A673 (cell line): ENCODE measurements at regions not wholly inside any gene's neighbourhood (a gene's known extent, or its start where the extent isn't known, plus 50 kb on each side); places are given as distances from the start of the nearest gene placed in this dataset.
"Not testable (repeated sequence)": the region's sequence is repeated elsewhere in the genome, so short reads cannot be mapped to it uniquely, and the experiment has no call there.

Experiments
- BruUV-seq: library from RNA; stranded (reverse); fragments of 400-500 nt; replicated peaks from 2 replicates; lab custom pipeline; 2021; lab: Mats Ljungman, UMichigan
- CTCF ChIA-PET: fragments of 300-600 bp; sonication (Branson Sonifier 250); formaldehyde crosslinking; loops from one replicate; lab custom pipeline; 2022; ENCODE audit warnings: antibody characterized with exemption; lab: Charles Lee
- POLR2A ChIA-PET: fragments of 300-600 bp; sonication (Branson Sonifier 250); formaldehyde crosslinking; loops from one replicate; lab custom pipeline; 2022; ENCODE audit warnings: antibody characterized with exemption; ENCODE audit not compliant: low non-redundant PET; lab: Charles Lee
- DNase-seq: peaks from one replicate; pipeline ENCODE4 v3.0.0-alpha.2; 2015; ENCODE audit warnings: low spot score
- H3K27ac ChIP-seq: fragments of 200-600 bp; sonication (generic); 2 replicates; pipeline ENCODE4 v1.5.1; 2016; ENCODE audit warnings: mixed run types, low read depth, mild to moderate bottlenecking, mixed read lengths, antibody characterized with exemption, low read length; ENCODE audit not compliant: poor library complexity, severe bottlenecking
- H3K27me3 ChIP-seq: fragments of 200-600 bp; sonication (generic); replicated peaks from 2 replicates; pipeline ENCODE4 v1.6.1; 2017; ENCODE audit warnings: mixed run types, low read depth, mild to moderate bottlenecking, mixed read lengths, antibody characterized with exemption, low read length; ENCODE audit not compliant: insufficient read depth, poor library complexity
- H3K36me3 ChIP-seq: fragments of 200-600 bp; sonication (generic); 2 replicates; pipeline ENCODE4 v1.6.1; 2016; ENCODE audit warnings: mixed run types, mild to moderate bottlenecking, mixed read lengths, antibody characterized with exemption, low read length; ENCODE audit not compliant: insufficient read depth, poor library complexity, severe bottlenecking
- H3K4me1 ChIP-seq: fragments of 200-600 bp; sonication (generic); 2 replicates; pipeline ENCODE4 v1.6.1; 2017; ENCODE audit warnings: mixed run types, mild to moderate bottlenecking, mixed read lengths, antibody characterized with exemption, low read length; ENCODE audit not compliant: insufficient read depth, poor library complexity, severe bottlenecking
- H3K4me3 ChIP-seq: fragments of 200-600 bp; sonication (generic); 2 replicates; pipeline ENCODE4 v1.5.1; 2016; ENCODE audit warnings: low read depth, mixed run types, mild to moderate bottlenecking, mixed read lengths, low read length; ENCODE audit not compliant: poor library complexity, severe bottlenecking
- H3K9me3 ChIP-seq: fragments of 200-600 bp; sonication (generic); 2 replicates; pipeline ENCODE4 v1.6.1; 2016; ENCODE audit warnings: mixed run types, low read depth, mild to moderate bottlenecking, mixed read lengths, antibody characterized with exemption, low read length; ENCODE audit not compliant: poor library complexity, severe bottlenecking
- EZH2 ChIP-seq: fragments of 200-600 bp; sonication (generic); IDR thresholded peaks from 2 replicates; pipeline ENCODE4 v1.6.1; 2017; ENCODE audit warnings: borderline replicate concordance, low read depth, mild to moderate bottlenecking, mixed read lengths, antibody characterized with exemption, low read length; ENCODE audit not compliant: poor library complexity, severe bottlenecking
- intact Hi-C: fragments of 100-400 bp; cut with micrococcal nuclease; formaldehyde crosslinking; loops from one replicate; pipeline ENCODE4 v1.10.0; 2022; ENCODE audit not compliant: unreplicated experiment
- TF ChIP-seq, protein P1 (sequence below): fragments of 300-800, 200-600 bp; sonication (generic); conservative IDR thresholded peaks from 2 replicates; pipeline ENCODE4 v1.5.1; 2017; ENCODE audit warnings: low read depth, mild to moderate bottlenecking, antibody characterized with exemption, low read length, moderate library complexity, mixed read lengths

DNA sequence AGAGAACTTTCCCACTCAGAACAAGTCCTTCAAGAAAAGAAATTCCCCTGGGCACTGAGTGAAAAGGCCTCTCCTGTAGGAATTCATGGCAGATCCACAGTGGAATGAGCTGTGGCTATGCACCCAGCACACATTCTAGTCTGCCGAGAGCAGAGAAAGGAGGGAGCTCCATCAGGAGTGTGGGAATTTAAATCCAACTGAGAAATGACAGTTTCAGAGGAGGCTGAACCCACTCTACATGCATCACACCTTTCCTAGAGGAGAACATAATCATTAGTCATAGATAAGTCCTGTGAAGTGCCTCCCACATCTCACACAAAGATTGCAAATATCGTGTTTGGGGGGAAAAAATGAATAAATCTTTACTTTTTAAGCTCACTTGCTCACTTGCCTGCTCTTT lies 530.2 kb upstream of the HTR1E start:
- POLR2A ChIA-PET: no interaction called here
- DNase-seq: no peak
- H3K4me1 ChIP-seq: no peaks in the 10 kb centered on the region
- H3K9me3 ChIP-seq: no peaks in the 10 kb centered on the region
- no peak overlapping the region for H3K27ac ChIP-seq
- intact Hi-C loops: no loop called here
- no peaks in the 10 kb centered on the region for H3K27me3 ChIP-seq
- TF ChIP-seq EZH2: no peak
- TF ChIP-seq, protein P1, sequence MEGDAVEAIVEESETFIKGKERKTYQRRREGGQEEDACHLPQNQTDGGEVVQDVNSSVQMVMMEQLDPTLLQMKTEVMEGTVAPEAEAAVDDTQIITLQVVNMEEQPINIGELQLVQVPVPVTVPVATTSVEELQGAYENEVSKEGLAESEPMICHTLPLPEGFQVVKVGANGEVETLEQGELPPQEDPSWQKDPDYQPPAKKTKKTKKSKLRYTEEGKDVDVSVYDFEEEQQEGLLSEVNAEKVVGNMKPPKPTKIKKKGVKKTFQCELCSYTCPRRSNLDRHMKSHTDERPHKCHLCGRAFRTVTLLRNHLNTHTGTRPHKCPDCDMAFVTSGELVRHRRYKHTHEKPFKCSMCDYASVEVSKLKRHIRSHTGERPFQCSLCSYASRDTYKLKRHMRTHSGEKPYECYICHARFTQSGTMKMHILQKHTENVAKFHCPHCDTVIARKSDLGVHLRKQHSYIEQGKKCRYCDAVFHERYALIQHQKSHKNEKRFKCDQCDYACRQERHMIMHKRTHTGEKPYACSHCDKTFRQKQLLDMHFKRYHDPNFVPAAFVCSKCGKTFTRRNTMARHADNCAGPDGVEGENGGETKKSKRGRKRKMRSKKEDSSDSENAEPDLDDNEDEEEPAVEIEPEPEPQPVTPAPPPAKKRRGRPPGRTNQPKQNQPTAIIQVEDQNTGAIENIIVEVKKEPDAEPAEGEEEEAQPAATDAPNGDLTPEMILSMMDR: no peak
- no TSS peak for BruUV-seq
- no peaks in the 10 kb centered on the region for H3K36me3 ChIP-seq
- no peak overlapping the region for H3K4me3 ChIP-seq
- CTCF ChIA-PET: no interaction called here

DNA sequence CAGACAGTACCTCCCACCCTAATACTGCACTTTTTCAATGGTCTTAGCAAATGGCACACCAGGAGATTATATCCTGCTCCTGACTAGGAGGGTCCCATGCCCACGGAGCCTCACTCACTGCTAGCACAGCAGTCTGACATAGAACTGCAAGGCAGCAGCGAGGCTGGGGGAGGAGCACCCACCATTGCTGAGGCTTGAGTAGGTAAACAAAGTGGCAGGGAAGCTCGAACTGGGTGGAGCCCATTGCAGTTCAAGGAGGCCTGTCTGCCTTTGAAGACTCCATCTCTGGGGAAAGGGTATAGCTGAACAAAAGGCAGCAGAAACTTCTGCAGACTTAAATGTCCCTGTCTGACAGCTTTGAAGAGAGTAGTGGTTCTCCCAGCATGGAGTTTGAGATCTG lies 544.5 kb upstream of the HTR1E start:
- H3K27me3 ChIP-seq, H3K36me3 ChIP-seq, H3K27ac ChIP-seq, BruUV-seq, H3K4me3 ChIP-seq, DNase-seq, CTCF ChIA-PET, intact Hi-C loops, H3K4me1 ChIP-seq, H3K9me3 ChIP-seq, POLR2A ChIA-PET: not testable (repeated sequence)

DNA sequence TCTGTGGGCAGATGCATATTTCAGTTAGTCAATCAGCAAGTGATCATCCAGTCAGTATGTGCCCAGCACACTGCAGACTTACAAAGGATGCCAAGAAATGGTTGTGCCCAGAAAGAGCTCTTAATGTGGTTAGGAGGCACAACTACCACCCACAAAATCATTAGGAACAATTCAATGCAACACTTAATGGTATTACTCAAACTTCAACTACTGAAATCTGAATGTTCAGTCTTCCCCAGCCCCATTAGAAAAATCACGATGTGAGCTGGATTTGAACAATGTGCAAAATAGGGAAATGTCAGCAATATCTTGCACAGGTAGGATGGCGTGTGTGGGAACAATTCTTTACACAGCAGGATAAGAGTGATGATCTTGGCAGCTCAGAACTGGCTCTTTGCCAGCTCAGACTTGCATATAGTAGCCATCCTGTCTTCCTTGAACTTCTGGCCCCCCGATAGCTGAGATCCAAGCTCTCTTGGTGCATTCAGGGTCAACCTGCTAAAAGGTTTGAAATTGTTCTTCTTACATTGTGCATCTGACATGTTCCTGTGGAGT lies 556.7 kb upstream of the HTR1E start:
- Histone ChIP-seq H3K36me3 (no peaks in the 10 kb centered on the region), H3K27ac (no peak overlapping the region), H3K4me3 (no peak overlapping the region), H3K27me3 (no peaks in the 10 kb centered on the region), H3K4me1 (no peaks in the 10 kb centered on the region), H3K9me3 (no peaks in the 10 kb centered on the region)
- no peak for DNase-seq
- ChIA-PET POLR2A (no interaction called here), CTCF (no interaction called here)
- intact Hi-C loops: no loop called here
- TF ChIP-seq EZH2: no peak
- TF ChIP-seq, protein P1: no peak
- BruUV-seq: no TSS peak

DNA sequence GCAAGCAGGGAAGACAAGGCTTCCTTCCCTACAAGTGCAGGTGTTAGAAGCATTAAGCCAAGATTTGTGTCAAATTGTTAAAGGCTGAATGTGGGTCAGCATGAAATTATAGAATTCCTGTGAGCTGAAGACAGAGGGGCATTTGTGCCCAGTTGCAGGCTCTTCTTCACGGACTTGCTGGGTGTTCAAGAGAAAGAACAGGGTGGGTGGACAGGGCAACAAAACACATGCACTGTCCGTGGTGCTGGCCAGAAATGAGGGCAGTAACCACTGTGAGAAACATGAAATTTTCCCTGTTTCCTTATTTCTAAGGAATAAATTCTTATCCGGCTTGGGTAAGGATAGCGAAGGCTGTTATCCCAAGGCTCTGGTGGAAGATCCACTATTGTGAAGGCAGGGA lies 579.5 kb upstream of the HTR1E start:
- ChIA-PET POLR2A (no interaction called here), CTCF (no interaction called here)
- no peak overlapping the region for H3K27ac ChIP-seq
- H3K4me1 ChIP-seq: no peaks in the 10 kb centered on the region
- no peaks in the 10 kb centered on the region for H3K36me3 ChIP-seq
- H3K4me3 ChIP-seq: no peak overlapping the region
- TF ChIP-seq, protein P1: no peak
- TF ChIP-seq EZH2: no peak
- BruUV-seq: no TSS peak
- H3K27me3 ChIP-seq: no peaks in the 10 kb centered on the region
- no peak for DNase-seq
- H3K9me3 ChIP-seq: no peaks in the 10 kb centered on the region
- intact Hi-C loops: no loop called here
